Testis (tissue), 2 donors: ENCODE measurements at regions not wholly inside any gene's neighbourhood (a gene's known extent, or its start where the extent isn't known, plus 50 kb on each side); places are given as distances from the start of the nearest gene placed in this dataset.

ENCODE experiments used
- CTCF ChIP-seq, 3 experiments: fragments of 450-650 bp in 2 of 3; fragments of 200-600 bp in 1 of 3; sonication (generic) in 1 of 3; IDR thresholded peaks; one replicate each; pipeline ENCODE4 v1.5.1; 2016 to 2019; ENCODE audit warnings: antibody characterized with exemption in 3 of 3, mild to moderate bottlenecking in 2 of 3, moderate library complexity in 1 of 3
- POLR2A ChIP-seq: fragments of 450-650 bp; IDR thresholded peaks from one replicate; pipeline ENCODE4 v1.6.1; 2017; ENCODE audit warnings: antibody characterized with exemption, mild to moderate bottlenecking, moderate library complexity

- no peak for TF ChIP-seq POLR2A
- no peak for TF ChIP-seq CTCF (IDR thresholded peaks at IDR 0.05)
Observed at GRCh38 chr4:136150046-136150445, 1382.2 kb downstream of the PCDH18 start.
